Panc1 (cell line): ENCODE measurements at regions not wholly inside any gene's neighbourhood (a gene's known extent, or its start where the extent isn't known, plus 50 kb on each side); places are given as distances from the start of the nearest gene placed in this dataset.

Source experiments
- ATAC-seq: fragments of 200-7000 bp; cut with Tn5 transposase; 2 replicates; pipeline ENCODE4 v1.9.1; 2020; ENCODE audit warnings: mild to moderate bottlenecking, moderate library complexity
- BruUV-seq: library from RNA; stranded (reverse); fragments of 400-500 nt; replicated peaks from 2 replicates; lab custom pipeline; 2021; lab: Mats Ljungman, UMichigan
- CTCF ChIA-PET: fragments of 300-600 bp; sonication (Branson Sonifier 250); formaldehyde crosslinking; loops from one replicate; lab custom pipeline; 2022; ENCODE audit warnings: antibody characterized with exemption; lab: Charles Lee
- POLR2A ChIA-PET: fragments of 300-600 bp; sonication (Branson Sonifier 250); formaldehyde crosslinking; loops from one replicate; lab custom pipeline; 2022; ENCODE audit warnings: antibody characterized with exemption; lab: Charles Lee
- DNase-seq: peaks from one replicate; pipeline ENCODE4 v3.0.0-alpha.2; 2010; ENCODE audit warnings: low read depth, low spot score
- H3K27ac ChIP-seq: 2 replicates; pipeline ENCODE4 v1.5.1; 2011; ENCODE audit warnings: mild to moderate bottlenecking, low read length, inconsistent platforms
- H3K27me3 ChIP-seq: fragments of 200-500 bp; sonication (Bioruptor generic); 2 replicates; pipeline ENCODE4 v1.6.0; 2014; ENCODE audit warnings: low read length, inconsistent platforms; ENCODE audit not compliant: control insufficient read depth, insufficient read depth
- H3K36me3 ChIP-seq: fragments of 200-500 bp; sonication (Bioruptor generic); 2 replicates; pipeline ENCODE4 v1.5.1; 2014; ENCODE audit warnings: inconsistent platforms, mild to moderate bottlenecking, low read length, moderate library complexity; ENCODE audit not compliant: control insufficient read depth, insufficient read depth
- H3K4me1 ChIP-seq: 2 replicates; pipeline ENCODE4 v1.5.1; 2011; ENCODE audit warnings: inconsistent platforms, mild to moderate bottlenecking, low read length, moderate library complexity; ENCODE audit not compliant: control insufficient read depth, insufficient read depth
- H3K4me3 ChIP-seq, 2 experiments: 2 replicates each; pipeline ENCODE4 v1.5.1; 2011 to 2012; ENCODE audit warnings: low read depth in 2 of 2, low read length in 2 of 2, mild to moderate bottlenecking in 2 of 2, inconsistent platforms in 1 of 2, moderate library complexity in 1 of 2
- H3K9me3 ChIP-seq: fragments of 200-500 bp; sonication (Bioruptor generic); 2 replicates; pipeline ENCODE4 v1.5.1; 2014; ENCODE audit warnings: low read depth, mild to moderate bottlenecking, inconsistent platforms, low read length, moderate library complexity; ENCODE audit not compliant: control insufficient read depth, insufficient read depth
- CTCF ChIP-seq: fragments of 450-650 bp; IDR thresholded peaks from 2 replicates; pipeline ENCODE4 v1.5.1; 2017; ENCODE audit warnings: mild to moderate bottlenecking
- POLR2AphosphoS5 ChIP-seq: IDR thresholded peaks from 2 replicates; pipeline ENCODE4 v1.6.1; 2012; ENCODE audit warnings: mild to moderate bottlenecking, low read depth, low read length, moderate library complexity
- REST ChIP-seq, 2 experiments: IDR thresholded peaks; 2 replicates each; pipeline ENCODE4 v1.6.1; 2011 to 2012; ENCODE audit warnings: low read depth in 2 of 2, control low read depth in 1 of 2, low read length in 1 of 2, mild to moderate bottlenecking in 1 of 2, moderate library complexity in 1 of 2; ENCODE audit not compliant: insufficient read depth in 1 of 2
- SIN3A ChIP-seq: IDR thresholded peaks from 2 replicates; pipeline ENCODE4 v1.6.1; 2012; ENCODE audit warnings: low read depth, mild to moderate bottlenecking, low read length, moderate library complexity, borderline replicate concordance; ENCODE audit not compliant: insufficient read depth
- TCF7L2 ChIP-seq: IDR thresholded peaks from 2 replicates; pipeline ENCODE4 v1.6.1; 2011; ENCODE audit warnings: mild to moderate bottlenecking, low read depth, low read length, inconsistent platforms
- in situ Hi-C: cut with HindIII; loops from 2 replicates; pipeline ENCODE4 v1.10.0; 2016; ENCODE audit warnings: low sequenced_read_pairs, low pct_unique_long_range_greater_than_20kb
- intact Hi-C: fragments of 100-400 bp; cut with micrococcal nuclease; formaldehyde crosslinking; loops from one replicate; pipeline ENCODE4 v1.10.0; 2022; ENCODE audit not compliant: unreplicated experiment

GRCh38 chr1:82844447-82844846 is 1043.7 kb downstream of the ADGRL2 start:
- intact Hi-C loops, result no loop called here
- H3K36me3 ChIP-seq, result no peaks in the 10 kb centered on the region
- ChIA-PET CTCF (no interaction called here), POLR2A (no interaction called here)
- in situ Hi-C loops, result no loop called here
- H3K9me3 ChIP-seq, result no peaks in the 10 kb centered on the region
- no peaks in the 10 kb centered on the region for H3K27me3 ChIP-seq
- H3K4me1 ChIP-seq, result no peaks in the 10 kb centered on the region
- no peak overlapping the region for H3K4me3 ChIP-seq
- TF ChIP-seq POLR2AphosphoS5, result no peak
- TF ChIP-seq TCF7L2, result no peak
- no peak for TF ChIP-seq REST (IDR thresholded peaks at IDR 0.05; ENCODE audit: insufficient read depth in 1 of 2, low read depth in 2 of 2, low read length in 1 of 2)
- no peak for TF ChIP-seq CTCF
- TF ChIP-seq SIN3A, result no peak
- no peak for ATAC-seq
- DNase-seq, result no peak
- H3K27ac ChIP-seq, result no peak overlapping the region
- BruUV-seq, result no TSS peak

DNA sequence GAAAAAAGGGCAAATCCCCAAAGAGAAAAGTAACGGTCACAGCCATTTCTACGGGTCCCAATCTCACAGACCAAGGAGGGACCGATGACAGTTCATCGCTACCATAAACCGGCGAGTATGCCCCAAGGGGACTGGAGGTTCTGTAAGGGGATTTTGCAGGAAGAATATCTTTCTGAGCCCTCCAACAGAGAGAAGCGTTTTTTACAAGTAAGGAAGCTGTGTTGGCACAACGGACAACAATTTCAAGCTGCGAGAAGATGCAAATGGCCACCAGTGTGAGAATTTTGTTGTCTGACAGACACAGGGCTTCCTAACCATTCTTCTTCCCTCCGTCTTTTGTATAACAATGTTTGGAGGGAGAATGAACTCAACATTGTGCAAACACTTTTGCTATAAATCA is 1043.1 kb downstream of the ADGRL2 start:
- no peak overlapping the region for H3K27ac ChIP-seq
- no peak for ATAC-seq
- DNase-seq, result no peak
- no TSS peak for BruUV-seq
- H3K36me3 ChIP-seq, result no peaks in the 10 kb centered on the region
- H3K4me1 ChIP-seq, result no peaks in the 10 kb centered on the region
- H3K9me3 ChIP-seq, result no peaks in the 10 kb centered on the region
- no peak overlapping the region for H3K4me3 ChIP-seq
- in situ Hi-C loops, result no loop called here
- TF ChIP-seq REST (IDR thresholded peaks at IDR 0.05; ENCODE audit: insufficient read depth in 1 of 2, low read depth in 2 of 2, low read length in 1 of 2), result no peak
- no peak for TF ChIP-seq TCF7L2
- no peak for TF ChIP-seq POLR2AphosphoS5
- no peak for TF ChIP-seq SIN3A
- no peak for TF ChIP-seq CTCF
- no peaks in the 10 kb centered on the region for H3K27me3 ChIP-seq
- ChIA-PET CTCF (no interaction called here), POLR2A (no interaction called here)
- intact Hi-C loops, result no loop called here
